Mesenchymal stem cell (in vitro differentiated cells and primary cell): ENCODE measurements at regions not wholly inside any gene's neighbourhood (a gene's known extent, or its start where the extent isn't known, plus 50 kb on each side); places are given as distances from the start of the nearest gene placed in this dataset.

ENCODE experiments used
- DNase-seq: peaks from one replicate; pipeline ENCODE4 v3.0.0-alpha.2; 2013
- H2AFZ ChIP-seq: one replicate; pipeline ENCODE4 v1.6.1; 2013; ENCODE audit warnings: low read depth, mild to moderate bottlenecking, control low read depth, inconsistent platforms, low read length, moderate library complexity
- H2AK5ac ChIP-seq: 2 replicates; pipeline ENCODE4 v1.6.1; 2013; ENCODE audit warnings: low read length, moderate library complexity, mild to moderate bottlenecking, inconsistent platforms; ENCODE audit not compliant: severe bottlenecking
- H2BK120ac ChIP-seq: one replicate; pipeline ENCODE4 v1.6.1; 2013; ENCODE audit warnings: low read depth, mild to moderate bottlenecking, inconsistent platforms, low read length, moderate library complexity
- H2BK12ac ChIP-seq, 2 experiments: one replicate each; pipeline ENCODE4 v1.6.1; 2013; ENCODE audit warnings: inconsistent platforms in 2 of 2, low read length in 2 of 2, mild to moderate bottlenecking in 2 of 2, moderate library complexity in 2 of 2, control low read depth in 1 of 2
- H2BK15ac ChIP-seq: one replicate; pipeline ENCODE4 v1.6.1; 2013; ENCODE audit warnings: mild to moderate bottlenecking, low read depth, inconsistent platforms; ENCODE audit not compliant: poor library complexity, severe bottlenecking
- H2BK5ac ChIP-seq: 2 replicates; pipeline ENCODE4 v1.6.1; 2013; ENCODE audit warnings: low read depth, mild to moderate bottlenecking, low read length, control low read depth, inconsistent platforms; ENCODE audit not compliant: poor library complexity, severe bottlenecking
- H3K14ac ChIP-seq, 2 experiments: one replicate each; pipeline ENCODE4 v1.6.1; 2013; ENCODE audit warnings: inconsistent platforms in 2 of 2, low read length in 2 of 2, control low read depth in 1 of 2, mild to moderate bottlenecking in 1 of 2, moderate library complexity in 1 of 2
- H3K18ac ChIP-seq, 2 experiments: one replicate each; pipeline ENCODE4 v1.6.1; 2013; ENCODE audit warnings: inconsistent platforms in 2 of 2, low read length in 2 of 2, control low read depth in 1 of 2, low read depth in 1 of 2, mild to moderate bottlenecking in 1 of 2
- H3K23ac ChIP-seq, 2 experiments: one replicate each; pipeline ENCODE4 v1.6.1; 2013; ENCODE audit warnings: inconsistent platforms in 2 of 2, low read length in 2 of 2, mild to moderate bottlenecking in 2 of 2, moderate library complexity in 2 of 2, control low read depth in 1 of 2
- H3K27ac ChIP-seq: 2 replicates; pipeline ENCODE4 v1.5.1; 2013; ENCODE audit warnings: mild to moderate bottlenecking, moderate library complexity, low read length, control low read depth, inconsistent platforms; ENCODE audit not compliant: poor library complexity, severe bottlenecking
- H3K27me3 ChIP-seq, 2 experiments: 2 replicates each; pipeline versions ENCODE4 v1.6.1 to v1.7.0; 2013; ENCODE audit warnings: low read length in 2 of 2, mild to moderate bottlenecking in 2 of 2, moderate library complexity in 2 of 2, control low read depth in 1 of 2, inconsistent platforms in 1 of 2; ENCODE audit not compliant: control insufficient read depth in 1 of 2, insufficient read depth in 1 of 2
- H3K36me3 ChIP-seq, 2 experiments: 2 replicates each; pipeline versions ENCODE4 v1.6.1 to v1.7.0; 2013; ENCODE audit warnings: low read length in 2 of 2, control low read depth in 1 of 2, inconsistent platforms in 1 of 2, low read depth in 1 of 2, mild to moderate bottlenecking in 1 of 2; ENCODE audit not compliant: insufficient read depth in 2 of 2, control insufficient read depth in 1 of 2
- H3K4ac ChIP-seq, 2 experiments: one replicate each; pipeline ENCODE4 v1.6.1; 2013; ENCODE audit warnings: inconsistent platforms in 2 of 2, low read length in 2 of 2, mild to moderate bottlenecking in 2 of 2, moderate library complexity in 2 of 2, control low read depth in 1 of 2, low read depth in 1 of 2
- H3K4me1 ChIP-seq: 2 replicates; pipeline ENCODE4 v1.6.1; 2013; ENCODE audit warnings: low read depth, low read length, control low read depth; ENCODE audit not compliant: control insufficient read depth, insufficient read depth
- H3K4me2 ChIP-seq: 2 replicates; pipeline ENCODE4 v1.6.1; 2013; ENCODE audit warnings: low read length, mild to moderate bottlenecking, inconsistent platforms; ENCODE audit not compliant: poor library complexity, severe bottlenecking
- H3K4me3 ChIP-seq, 2 experiments: 2 replicates each; pipeline versions ENCODE4 v1.5.1 to v1.7.0; 2013; ENCODE audit warnings: low read length in 2 of 2, mild to moderate bottlenecking in 2 of 2, control low read depth in 1 of 2, low read depth in 1 of 2; ENCODE audit not compliant: insufficient read depth in 1 of 2
- H3K79me1 ChIP-seq: replicated peaks from 2 replicates; pipeline ENCODE4 v1.6.1; 2013; ENCODE audit warnings: mild to moderate bottlenecking, control low read depth, low read length, inconsistent platforms; ENCODE audit not compliant: poor library complexity, severe bottlenecking
- H3K9ac ChIP-seq: 2 replicates; pipeline ENCODE4 v1.7.0; 2013; ENCODE audit warnings: mild to moderate bottlenecking, low read length, moderate library complexity
- H3K9me3 ChIP-seq: 2 replicates; pipeline ENCODE4 v1.7.0; 2013; ENCODE audit warnings: mild to moderate bottlenecking, low read length; ENCODE audit not compliant: control insufficient read depth
- H4K8ac ChIP-seq: one replicate; pipeline ENCODE4 v1.6.1; 2013; ENCODE audit warnings: inconsistent platforms, mild to moderate bottlenecking, low read length, moderate library complexity
- H4K91ac ChIP-seq: one replicate; pipeline ENCODE4 v1.6.1; 2013; ENCODE audit warnings: mild to moderate bottlenecking, low read length, inconsistent platforms
- WGBS: methylation state at CpG from one replicate; pipeline ENCODE4 v1.1.7; 2013; ENCODE audit warnings: mixed read lengths; 5-methylcytosine and 5-hydroxymethylcytosine counted together

DNA sequence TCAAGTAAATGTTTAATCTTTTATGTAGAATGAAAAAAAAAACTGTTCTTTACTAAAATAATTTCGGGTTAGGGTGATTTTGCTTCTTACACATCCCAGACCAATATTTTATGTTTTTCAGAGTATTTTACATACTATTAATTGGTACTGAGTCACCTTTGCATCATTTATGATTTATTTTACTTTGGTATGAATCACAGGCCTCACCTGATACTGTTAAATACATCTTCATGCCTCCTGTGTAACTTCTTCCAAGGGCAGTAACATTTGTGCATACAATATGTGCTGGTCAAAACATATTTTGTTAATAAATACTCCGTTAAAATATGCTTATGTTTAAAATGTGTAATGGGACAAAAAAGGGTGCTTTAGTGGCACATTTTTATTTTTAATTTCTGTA is 529.6 kb downstream of the ZNF674 start:
- Histone ChIP-seq H4K91ac (no peak overlapping the region), H2AFZ (no peak overlapping the region), H3K27me3 (peaks cover 0 to 48% of the 10 kb centered on the region in 2 experiments), H3K4me1 (no peaks in the 10 kb centered on the region), H2BK5ac (no peak overlapping the region), H3K4me2 (no peak overlapping the region), H4K8ac (no peak overlapping the region), H3K9ac (no peak overlapping the region), H2BK15ac (no peak overlapping the region), H3K79me1 (no peaks in the 10 kb centered on the region), H2BK120ac (no peak overlapping the region), H3K23ac (no peak overlapping the region), H3K4ac (no peak overlapping the region), H3K27ac (no peak overlapping the region), H3K18ac (no peak overlapping the region), H2BK12ac (no peak overlapping the region), H3K9me3 (no peaks in the 10 kb centered on the region), H2AK5ac (no peak overlapping the region), H3K4me3 (no peak overlapping the region), H3K14ac (no peak overlapping the region), H3K36me3 (no peaks in the 10 kb centered on the region)
- WGBS, result 92% methylated on average over 1 of the region's 2 CpGs
- DNase-seq, result no peak

DNA sequence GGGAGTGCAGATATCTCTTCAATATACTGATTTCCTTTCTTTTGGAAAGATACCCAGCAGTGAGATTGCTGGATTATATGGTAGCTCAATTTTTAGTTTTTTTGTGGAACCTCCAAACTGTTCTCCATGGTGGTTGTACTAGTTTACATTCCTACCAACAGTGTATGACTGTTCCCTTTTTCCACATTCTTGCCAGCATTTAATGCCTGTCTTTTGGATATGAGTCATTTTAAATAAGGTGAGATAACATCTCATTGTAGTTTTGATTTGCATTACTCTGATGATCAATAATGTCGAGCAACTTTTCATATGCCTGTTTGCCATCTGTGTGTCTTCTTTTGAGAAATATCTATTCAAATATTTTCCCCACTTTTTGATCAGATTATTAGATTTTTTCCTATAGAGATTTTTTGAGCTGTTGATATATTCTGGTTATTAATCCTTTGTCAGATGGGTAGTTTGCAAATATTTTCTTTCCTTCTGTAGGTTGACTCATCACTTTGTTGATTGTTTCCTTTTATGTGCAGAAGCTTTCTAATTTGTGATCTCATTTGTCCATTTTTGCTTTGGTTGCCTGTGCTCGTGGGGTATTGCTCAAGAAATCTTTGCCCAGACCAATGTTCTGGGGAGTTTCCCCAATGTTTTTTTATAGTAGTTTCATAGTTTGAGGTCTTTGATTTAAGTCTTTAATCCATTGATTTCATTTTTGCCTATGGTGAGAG is 552.7 kb downstream of the ZNF674 start:
- no peak overlapping the region for H2BK120ac ChIP-seq
- no peak overlapping the region for H3K4me3 ChIP-seq
- H2AFZ ChIP-seq, result no peak overlapping the region
- H3K9me3 ChIP-seq, result peaks cover 8% of the 10 kb centered on the region
- H3K9ac ChIP-seq, result no peak overlapping the region
- no peak overlapping the region for H4K8ac ChIP-seq
- H2BK15ac ChIP-seq, result no peak overlapping the region
- WGBS, result 73% methylated on average over 1 of the region's 2 CpGs
- H2AK5ac ChIP-seq, result no peak overlapping the region
- H3K27ac ChIP-seq, result no peak overlapping the region
- H3K4me1 ChIP-seq, result no peaks in the 10 kb centered on the region
- no peak overlapping the region for H3K14ac ChIP-seq
- H3K79me1 ChIP-seq, result no peaks in the 10 kb centered on the region
- H2BK12ac ChIP-seq, result no peak overlapping the region
- no peak overlapping the region for H3K4me2 ChIP-seq
- no peaks in the 10 kb centered on the region for H3K36me3 ChIP-seq
- peaks cover 0 to 29% of the 10 kb centered on the region in 2 experiments for H3K27me3 ChIP-seq
- H4K91ac ChIP-seq, result no peak overlapping the region
- no peak overlapping the region for H3K4ac ChIP-seq
- H3K23ac ChIP-seq, result no peak overlapping the region
- DNase-seq, result no peak
- no peak overlapping the region for H3K18ac ChIP-seq
- H2BK5ac ChIP-seq, result no peak overlapping the region

DNA sequence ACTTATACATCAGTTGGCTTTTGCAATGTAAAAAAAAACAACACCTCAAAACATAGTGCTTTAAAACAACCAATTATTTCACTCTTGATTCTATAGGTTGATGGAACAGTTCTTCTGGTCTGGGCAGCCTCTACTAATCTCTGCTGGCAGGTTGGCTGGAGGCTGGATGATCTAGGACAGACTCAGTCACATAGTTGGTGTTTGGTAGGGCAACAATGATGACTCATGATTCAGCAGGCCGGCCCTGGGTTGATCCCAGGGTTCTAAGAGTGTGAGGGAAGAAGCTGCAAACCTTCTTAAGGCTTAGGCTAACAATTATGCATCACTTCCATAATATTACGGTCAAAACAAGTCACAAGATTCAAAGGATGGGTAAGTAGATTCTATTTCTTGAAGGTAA is 558.2 kb downstream of the ZNF674 start:
- Histone ChIP-seq H3K9ac (no peak overlapping the region), H3K4me1 (no peaks in the 10 kb centered on the region), H2BK15ac (no peak overlapping the region), H2BK120ac (no peak overlapping the region), H2AFZ (no peak overlapping the region), H3K27ac (no peak overlapping the region), H2BK12ac (no peak overlapping the region), H3K14ac (no peak overlapping the region), H3K4ac (no peak overlapping the region), H3K23ac (no peak overlapping the region), H3K27me3 (peaks cover 0 to 37% of the 10 kb centered on the region in 2 experiments), H4K8ac (no peak overlapping the region), H3K18ac (no peak overlapping the region), H3K9me3 (peaks cover 12% of the 10 kb centered on the region), H3K79me1 (no peaks in the 10 kb centered on the region), H4K91ac (no peak overlapping the region), H3K4me3 (no peak overlapping the region), H3K36me3 (no peaks in the 10 kb centered on the region), H2AK5ac (no peak overlapping the region), H3K4me2 (no peak overlapping the region), H2BK5ac (no peak overlapping the region)
- WGBS, result no CpG with 5 or more reads among the region's 2 CpGs
- DNase-seq, result no peak

DNA sequence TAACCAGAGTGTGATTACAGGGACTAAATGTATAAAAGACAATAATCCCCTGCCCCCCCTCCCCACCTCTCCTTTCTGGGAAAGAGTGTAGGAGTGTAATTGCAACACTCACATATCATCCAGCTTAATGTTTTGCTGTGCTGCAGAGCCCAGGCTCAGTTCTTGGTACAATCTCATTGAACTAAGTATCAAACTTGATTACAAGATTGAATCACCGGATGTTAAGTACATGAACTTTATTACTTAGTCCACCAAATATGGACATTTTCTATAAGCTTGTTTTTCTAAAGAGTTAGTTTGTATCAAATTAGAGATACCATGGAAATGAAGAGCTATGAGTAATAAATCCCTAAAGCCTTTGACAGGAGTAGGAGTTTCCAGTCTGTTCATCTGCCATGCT is 559.1 kb downstream of the ZNF674 start:
- Histone ChIP-seq H4K91ac (no peak overlapping the region), H3K4me1 (no peaks in the 10 kb centered on the region), H2BK12ac (no peak overlapping the region), H2BK5ac (no peak overlapping the region), H3K9me3 (peaks cover 17% of the 10 kb centered on the region), H3K9ac (no peak overlapping the region), H3K4ac (no peak overlapping the region), H2AK5ac (no peak overlapping the region), H3K23ac (no peak overlapping the region), H3K27me3 (peaks cover 0 to 42% of the 10 kb centered on the region in 2 experiments), H3K36me3 (no peaks in the 10 kb centered on the region), H4K8ac (no peak overlapping the region), H3K14ac (no peak overlapping the region), H2BK120ac (no peak overlapping the region), H3K4me3 (no peak overlapping the region), H3K79me1 (no peaks in the 10 kb centered on the region), H2BK15ac (no peak overlapping the region), H3K18ac (no peak overlapping the region), H3K27ac (no peak overlapping the region), H2AFZ (no peak overlapping the region), H3K4me2 (no peak overlapping the region)
- no CpG with 5 or more reads among the region's 1 CpG for WGBS
- no peak for DNase-seq
